HCT116 (cell line): ENCODE measurements at regions not wholly inside any gene's neighbourhood (a gene's known extent, or its start where the extent isn't known, plus 50 kb on each side); places are given as distances from the start of the nearest gene placed in this dataset.

Experiments
- ATAC-seq: fragments of 200-7000 bp; cut with Tn5 transposase; 2 replicates; pipeline ENCODE4 v1.9.1; 2020; ENCODE audit warnings: mild to moderate bottlenecking, moderate library complexity
- BruUV-seq: library from RNA; stranded (reverse); fragments of 400-500 nt; replicated peaks from 2 replicates; lab custom pipeline; 2021; lab: Mats Ljungman, UMichigan
- CTCF ChIA-PET: fragments of 300-600 bp; sonication (Branson Sonifier 250); formaldehyde crosslinking; loops from one replicate; lab custom pipeline; 2021; ENCODE audit warnings: antibody characterized with exemption; lab: Charles Lee
- POLR2A ChIA-PET: fragments of 300-600, 350-600 bp; sonication (Branson Sonifier 250); formaldehyde crosslinking; loops from one replicate; lab custom pipeline; 2021; ENCODE audit warnings: antibody characterized with exemption; lab: Charles Lee
- RAD21 ChIA-PET, 2 experiments: fragments of 300-600 bp; sonication (Branson Sonifier 250); formaldehyde crosslinking; loops; one replicate each; lab custom pipeline; 2023; ENCODE audit warnings: low total read pairs in 2 of 2; ENCODE audit not compliant: uncharacterized antibody in 2 of 2, unreplicated experiment in 2 of 2, low non-redundant PET in 1 of 2; lab: Charles Lee
- DNase-seq: peaks from one replicate; pipeline ENCODE4 v3.0.0-alpha.2; 2010; ENCODE audit warnings: low read depth, low spot score
- H2AFZ ChIP-seq: fragments of 200-600 bp; shearing (Covaris generic), sonication (generic); 2 replicates; pipeline ENCODE4 v1.6.1; 2017; ENCODE audit warnings: low read depth, mixed run types, mixed read lengths, antibody characterized with exemption, low read length; ENCODE audit not compliant: poor library complexity, severe bottlenecking
- H3K27ac ChIP-seq: 2 replicates; pipeline ENCODE4 v1.5.1; 2012; ENCODE audit warnings: low read depth, low read length
- H3K27me3 ChIP-seq: fragments of 200-600 bp; sonication (generic); 2 replicates; pipeline ENCODE4 v1.6.1; 2016; ENCODE audit warnings: mixed run types, low read length, mixed read lengths; ENCODE audit not compliant: insufficient read depth
- H3K36me3 ChIP-seq, 2 experiments: fragments of 200-500 bp in 1 of 2; fragments of 200-600 bp in 1 of 2; sonication (Bioruptor generic) in 1 of 2; sonication (generic) in 1 of 2; 2 replicates each; pipeline versions ENCODE4 v1.5.1 to v1.6.1; 2014 to 2016; ENCODE audit warnings: low read length in 2 of 2, inconsistent platforms in 1 of 2, mixed read lengths in 1 of 2, mixed run types in 1 of 2; ENCODE audit not compliant: insufficient read depth in 2 of 2, control insufficient read depth in 1 of 2
- H3K4me1 ChIP-seq, 2 experiments: fragments of 200-600 bp in 1 of 2; sonication (generic) in 1 of 2; 2 replicates each; pipeline versions ENCODE4 v1.5.1 to v1.6.1; 2012 to 2017; ENCODE audit warnings: low read length in 2 of 2, inconsistent platforms in 1 of 2, mild to moderate bottlenecking in 1 of 2, mixed read lengths in 1 of 2, mixed run types in 1 of 2, moderate library complexity in 1 of 2; ENCODE audit not compliant: insufficient read depth in 2 of 2, control insufficient read depth in 1 of 2
- H3K4me2 ChIP-seq: fragments of 200-600 bp; sonication (generic); 2 replicates; pipeline ENCODE4 v1.6.1; 2017; ENCODE audit warnings: mixed run types, low read length, mixed read lengths
- H3K4me3 ChIP-seq, 2 experiments: fragments of 200-600 bp in 1 of 2; sonication (generic) in 1 of 2; replicated peaks in 1 of 2; 2 replicates each; pipeline ENCODE4 v1.5.1; 2011 to 2016; ENCODE audit warnings: low read length in 2 of 2, control low read depth in 1 of 2, low read depth in 1 of 2, mild to moderate bottlenecking in 1 of 2, mixed read lengths in 1 of 2, mixed run types in 1 of 2
- H3K79me2 ChIP-seq: fragments of 200-600 bp; sonication (generic); 2 replicates; pipeline ENCODE4 v1.6.1; 2017; ENCODE audit warnings: mild to moderate bottlenecking, mixed run types, low read length, moderate library complexity, mixed read lengths; ENCODE audit not compliant: insufficient read depth
- H3K9ac ChIP-seq: fragments of 200-600 bp; sonication (generic); 2 replicates; pipeline ENCODE4 v1.6.1; 2016; ENCODE audit warnings: low read length, mixed read lengths
- H3K9me2 ChIP-seq: fragments of 200-600 bp; sonication (generic), shearing (Covaris generic); 2 replicates; pipeline ENCODE4 v1.6.1; 2017; ENCODE audit warnings: mixed run types, mild to moderate bottlenecking, moderate library complexity; ENCODE audit not compliant: insufficient read depth
- H3K9me3 ChIP-seq, 2 experiments: fragments of 200-500 bp in 1 of 2; fragments of 200-600 bp in 1 of 2; sonication (Bioruptor generic) in 1 of 2; sonication (generic) in 1 of 2; 2 replicates each; pipeline ENCODE4 v1.6.1; 2014 to 2017; ENCODE audit warnings: low read length in 2 of 2, mixed read lengths in 2 of 2, inconsistent platforms in 1 of 2, low read depth in 1 of 2, mild to moderate bottlenecking in 1 of 2, mixed run types in 1 of 2, moderate library complexity in 1 of 2; ENCODE audit not compliant: control insufficient read depth in 1 of 2, insufficient read depth in 1 of 2
- H4K20me1 ChIP-seq: fragments of 200-600 bp; sonication (generic), shearing (Covaris generic); 2 replicates; pipeline ENCODE4 v1.6.1; 2017; ENCODE audit warnings: mixed run types, mild to moderate bottlenecking, moderate library complexity; ENCODE audit not compliant: insufficient read depth
- ATF3 ChIP-seq: IDR thresholded peaks from 2 replicates; pipeline ENCODE4 v1.6.1; 2012
- CBX3 ChIP-seq: IDR thresholded peaks from 2 replicates; pipeline ENCODE4 v1.6.1; 2012; ENCODE audit warnings: low read depth
- CTCF ChIP-seq, 3 experiments: fragments of 200-600 bp in 1 of 3; sonication (generic) in 1 of 3; IDR thresholded peaks in 2 of 3; conservative IDR thresholded peaks in 1 of 3; 2 replicates each; pipeline ENCODE4 v1.5.1; 2012 to 2017; ENCODE audit warnings: low read depth in 2 of 3, low read length in 2 of 3, antibody characterized with exemption in 1 of 3, borderline replicate concordance in 1 of 3, control low read depth in 1 of 3, mild to moderate bottlenecking in 1 of 3, mixed read lengths in 1 of 3, mixed run types in 1 of 3, moderate library complexity in 1 of 3; ENCODE audit not compliant: insufficient read depth in 1 of 3
- EGR1 ChIP-seq: IDR thresholded peaks from 2 replicates; pipeline ENCODE4 v1.6.1; 2012; ENCODE audit warnings: low read depth
- ELF1 ChIP-seq: IDR thresholded peaks from 2 replicates; pipeline ENCODE4 v1.6.1; 2012; ENCODE audit warnings: low read depth, borderline replicate concordance
- EZH2phosphoT487 ChIP-seq: fragments of 200-600 bp; IDR thresholded peaks from 2 replicates; pipeline ENCODE4 v1.6.1; 2018; ENCODE audit warnings: antibody characterized with exemption, borderline replicate concordance
- FOSL1 ChIP-seq: IDR thresholded peaks from 2 replicates; pipeline ENCODE4 v1.6.1; 2012; ENCODE audit warnings: low read depth
- JUND ChIP-seq: IDR thresholded peaks from 2 replicates; pipeline ENCODE4 v1.6.1; 2012
- MAX ChIP-seq: IDR thresholded peaks from 2 replicates; pipeline ENCODE4 v1.6.1; 2012
- POLR2A ChIP-seq: IDR thresholded peaks from 2 replicates; pipeline ENCODE4 v1.7.0; 2011; ENCODE audit warnings: borderline replicate concordance; ENCODE audit not compliant: insufficient read depth, insufficient read length; ENCODE audit errors: extremely low read depth
- POLR2AphosphoS5 ChIP-seq: IDR thresholded peaks from 2 replicates; pipeline ENCODE4 v1.6.1; 2011; ENCODE audit warnings: mild to moderate bottlenecking, low read depth, low read length, moderate library complexity
- RAD21 ChIP-seq: IDR thresholded peaks from 2 replicates; pipeline ENCODE4 v1.6.1; 2012; ENCODE audit warnings: low read depth, mild to moderate bottlenecking
- SRF ChIP-seq: IDR thresholded peaks from 2 replicates; pipeline ENCODE4 v1.6.1; 2012; ENCODE audit warnings: low read depth
- YY1 ChIP-seq: IDR thresholded peaks from 2 replicates; pipeline ENCODE4 v1.6.1; 2011; ENCODE audit warnings: low read length, low read depth, moderate library complexity, mild to moderate bottlenecking; ENCODE audit not compliant: insufficient replicate concordance; ENCODE audit errors: extremely low read depth
- ZFX ChIP-seq: fragments of 450-650 bp; IDR thresholded peaks from 2 replicates; pipeline ENCODE4 v1.6.1; 2017
- ZNF274 ChIP-seq: fragments of 200-500 bp; sonication (Bioruptor generic); IDR thresholded peaks from 2 replicates; pipeline ENCODE4 v1.6.1; 2014; ENCODE audit warnings: mild to moderate bottlenecking, low read depth, low read length, inconsistent platforms
- intact Hi-C: fragments of 100-400 bp; cut with micrococcal nuclease; formaldehyde crosslinking; loops from 2 replicates; pipeline ENCODE4 v1.10.0; 2022

GRCh38 chr15:62541250-62541649 is 376.2 kb upstream of the C2CD4B start:
- DNase-seq (no peak), ATAC-seq (no peak)
- ChIA-PET POLR2A (no interaction called here), CTCF (no interaction called here), RAD21 (no interaction called here)
- BruUV-seq, result no TSS peak
- Histone ChIP-seq H3K9ac (no peak overlapping the region), H3K4me2 (no peak overlapping the region), H3K9me2 (no peaks in the 10 kb centered on the region), H3K4me1 (no peaks in the 10 kb centered on the region), H3K4me3 (no peak overlapping the region), H4K20me1 (no peaks in the 10 kb centered on the region), H2AFZ (no peak overlapping the region), H3K27ac (no peak overlapping the region), H3K9me3 (no peaks in the 10 kb centered on the region), H3K27me3 (no peaks in the 10 kb centered on the region), H3K36me3 (no peaks in the 10 kb centered on the region), H3K79me2 (no peaks in the 10 kb centered on the region)
- intact Hi-C loops, result no loop called here
- TF ChIP-seq SRF (no peak), EZH2phosphoT487 (no peak), CTCF (IDR thresholded peaks at IDR 0.05 in 2 of 3, conservative IDR thresholded peaks at IDR 0.05 in 1 of 3; ENCODE audit: borderline replicate concordance in 1 of 3, insufficient read depth in 1 of 3, low read depth in 2 of 3, low read length in 2 of 3) (no peak), FOSL1 (no peak), EGR1 (no peak), ZNF274 (no peak), YY1 (no peak), JUND (no peak), POLR2A (no peak), RAD21 (no peak), ZFX (no peak), MAX (no peak), ELF1 (no peak), POLR2AphosphoS5 (no peak), ATF3 (no peak), CBX3 (no peak)
